T follicular helper cell (primary cell): ENCODE measurements at regions not wholly inside any gene's neighbourhood (a gene's known extent, or its start where the extent isn't known, plus 50 kb on each side); places are given as distances from the start of the nearest gene placed in this dataset.
"Not testable (repeated sequence)": the region's sequence is repeated elsewhere in the genome, so short reads cannot be mapped to it uniquely, and the experiment has no call there.

Experiments used
- DNase-seq: peaks from one replicate; pipeline ENCODE4 v3.0.0-alpha.2; 2020; ENCODE audit warnings: low read depth

DNA sequence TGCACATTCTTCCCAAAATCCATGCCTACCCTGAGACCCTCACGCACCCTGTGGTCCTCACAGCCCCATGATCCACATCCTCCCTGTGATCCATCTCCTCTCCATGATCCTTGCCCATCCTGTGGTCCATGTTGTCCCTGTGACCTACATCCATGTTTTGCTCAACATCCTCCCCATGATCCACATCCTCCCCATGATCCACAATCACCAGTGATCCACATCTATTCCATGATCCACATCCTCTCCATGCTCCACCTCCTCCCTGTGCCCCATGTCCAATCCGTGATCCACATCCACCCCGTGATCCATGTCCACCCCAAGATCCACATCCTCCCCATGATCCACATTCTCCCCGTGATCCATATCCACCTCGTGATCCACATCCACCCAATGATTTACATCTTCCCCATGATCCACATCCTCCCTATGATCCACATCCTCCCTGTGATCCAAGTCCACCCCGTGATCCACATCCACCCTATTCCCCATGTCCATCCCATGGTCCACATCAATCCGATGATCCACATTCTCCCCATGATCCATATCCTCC, 281.2 kb downstream of the MYCN start:
- no peak for DNase-seq

DNA sequence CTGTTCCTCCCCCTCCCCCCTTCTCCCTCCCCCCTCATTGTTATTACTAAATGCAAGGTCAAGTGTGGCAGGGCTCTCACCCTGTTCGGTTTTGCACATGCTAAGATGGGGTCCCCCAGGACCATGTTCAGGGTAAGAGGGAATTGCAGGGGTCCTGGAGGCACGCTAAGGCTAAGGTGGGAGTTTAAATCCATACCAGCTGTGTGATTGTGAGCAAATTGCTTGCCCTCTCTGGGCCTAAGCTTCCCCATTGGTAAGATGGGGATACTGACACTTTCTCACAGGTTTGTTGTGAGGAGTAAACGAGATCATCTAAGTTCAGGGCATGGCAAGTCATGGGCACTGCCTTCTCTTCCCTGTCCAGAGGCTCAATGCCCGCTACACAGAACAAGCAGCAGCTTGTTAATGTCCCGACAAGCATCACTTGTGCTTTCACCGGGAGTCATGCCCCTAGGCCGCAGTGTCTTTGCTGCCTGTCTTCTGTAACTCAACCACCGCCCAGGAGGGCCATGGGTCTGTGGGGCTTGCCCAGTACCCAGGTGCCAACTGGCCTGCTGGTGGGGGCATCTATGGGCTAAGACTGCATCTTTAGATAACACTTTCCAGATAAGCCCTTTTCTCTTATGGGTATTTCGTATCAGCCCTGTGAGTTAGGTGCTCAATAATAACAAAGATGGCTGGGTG, 279.1 kb downstream of the MYCN start:
- no peak for DNase-seq

DNA sequence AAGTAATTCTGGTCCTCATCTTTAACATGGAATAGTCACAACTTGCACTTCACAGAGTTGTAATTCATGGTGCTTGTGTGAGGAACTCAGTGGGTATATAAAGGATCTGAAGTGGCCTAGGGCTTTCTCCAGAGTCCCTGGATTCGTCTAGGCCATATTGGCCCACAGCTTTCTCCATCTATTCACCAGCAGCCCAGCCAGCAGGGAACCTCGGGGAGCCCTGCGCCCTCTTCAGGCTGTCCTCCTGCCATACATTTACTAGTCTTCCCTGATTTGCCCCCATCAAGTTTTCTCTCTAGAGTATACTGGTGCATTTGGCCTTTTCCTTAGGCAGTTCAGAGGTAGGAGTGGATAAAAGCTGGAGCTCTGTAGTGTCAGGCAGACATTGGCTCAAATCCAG, 278.3 kb downstream of the MYCN start:
- no peak for DNase-seq

DNA sequence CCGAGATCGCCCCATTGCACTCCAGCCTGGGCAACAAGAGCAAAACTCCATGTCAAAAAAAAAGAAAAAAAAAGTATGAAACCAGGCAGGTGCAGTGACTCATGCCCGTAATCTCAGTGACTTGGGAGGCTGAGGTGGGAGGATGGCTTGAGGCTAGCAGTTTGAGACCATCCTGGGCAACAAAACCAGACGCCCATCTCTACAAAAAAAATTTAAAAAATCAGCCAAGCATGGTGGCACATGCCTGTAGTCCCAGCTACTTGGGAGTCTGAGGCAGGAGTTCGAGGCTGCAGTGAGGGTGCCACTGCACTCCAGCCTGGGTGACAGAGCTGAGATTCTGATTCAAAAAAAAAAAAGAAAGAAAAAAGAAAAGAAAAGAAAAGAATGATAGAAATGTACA, 277.8 kb downstream of the MYCN start:
- DNase-seq: no peak

DNA sequence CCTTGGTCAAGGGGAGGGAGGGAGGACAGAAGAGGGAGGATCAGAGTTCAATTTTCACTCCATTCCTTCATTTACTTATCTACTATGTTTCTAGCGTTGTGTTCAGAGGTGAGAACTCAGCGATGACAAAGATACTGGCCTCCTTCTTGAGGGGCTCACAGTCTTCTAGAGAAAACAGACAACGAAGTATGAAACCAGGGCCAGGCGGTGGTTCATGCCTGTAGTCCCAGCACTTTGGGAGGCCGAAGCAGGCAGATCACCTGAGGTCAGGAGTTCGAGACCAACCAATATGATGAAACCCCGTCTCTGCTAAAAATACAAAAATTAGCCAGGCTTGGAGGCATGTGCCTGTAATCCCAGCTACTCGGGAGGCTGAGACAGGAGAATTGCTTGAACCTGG, 277.4 kb downstream of the MYCN start:
- not testable (repeated sequence) for DNase-seq

DNA sequence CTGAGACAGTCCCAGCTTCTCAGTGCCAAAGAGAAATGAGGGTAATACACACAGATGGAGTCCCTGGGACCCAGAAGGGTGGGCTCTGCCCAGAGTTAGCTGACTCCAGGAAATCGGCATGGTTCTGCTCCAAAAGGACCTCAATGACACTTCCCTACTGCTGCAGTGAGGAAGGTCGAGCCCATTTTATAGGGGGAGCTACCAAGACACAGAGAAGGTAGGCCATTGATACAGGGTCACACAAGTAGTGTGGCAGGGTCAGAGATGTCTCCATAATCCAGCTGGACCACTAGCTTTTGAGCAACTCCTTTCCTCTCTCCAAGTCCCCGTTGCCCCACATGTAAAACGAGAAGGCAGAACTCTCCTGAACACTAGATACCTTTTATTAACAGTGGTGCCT, 276.9 kb downstream of the MYCN start:
- no peak for DNase-seq

DNA sequence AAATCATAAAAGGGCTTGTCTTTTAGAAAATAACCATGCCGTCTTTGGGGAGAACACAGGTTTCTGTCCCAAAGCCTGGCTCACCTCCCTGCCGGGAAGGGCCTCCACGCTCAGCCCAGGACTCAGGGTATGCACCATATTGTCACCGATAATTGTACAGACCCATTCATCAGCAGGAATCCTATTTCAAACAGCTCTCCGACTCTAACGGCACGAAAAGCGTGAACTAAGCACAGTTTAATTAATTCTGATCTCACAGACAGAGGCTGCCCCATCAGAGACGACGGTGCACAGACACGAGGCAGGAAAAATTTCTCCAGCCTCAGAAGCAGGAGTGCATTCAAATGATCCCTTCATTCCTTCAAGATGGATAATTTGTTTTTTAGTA, 276.2 kb downstream of the MYCN start:
- DNase-seq: no peak

DNA sequence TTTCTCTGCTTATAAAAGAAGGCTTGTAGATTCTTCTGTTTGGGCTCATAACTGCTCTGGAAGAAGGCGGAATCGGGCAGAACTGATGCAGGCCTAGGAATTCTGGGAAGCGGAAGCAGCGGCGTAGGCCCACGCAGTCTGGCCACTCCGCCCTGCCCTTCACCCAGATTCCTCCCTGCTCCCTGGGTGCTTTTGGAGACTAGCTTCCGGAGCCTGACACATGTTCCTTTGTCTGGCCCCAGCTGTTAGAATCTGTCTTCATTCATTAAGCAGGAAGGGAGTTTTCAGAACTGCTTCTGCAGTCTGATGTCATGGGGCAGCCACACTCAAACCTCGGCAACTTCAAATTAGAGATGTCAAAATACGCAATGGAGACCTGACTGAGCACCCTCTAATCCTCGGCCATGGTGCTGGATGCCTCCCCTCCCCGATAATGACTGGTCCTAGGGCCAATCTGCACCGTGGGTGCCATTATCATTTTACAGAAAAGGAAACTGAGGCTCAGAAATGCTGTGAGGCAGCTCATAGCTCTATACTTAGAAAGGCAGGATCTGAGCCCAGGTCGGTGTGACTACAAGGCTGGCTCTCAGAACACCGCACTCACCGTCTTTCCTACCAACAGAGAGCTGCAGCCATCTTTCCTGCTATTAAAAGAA, 275.7 kb downstream of the MYCN start:
- DNase-seq: no peak

DNA sequence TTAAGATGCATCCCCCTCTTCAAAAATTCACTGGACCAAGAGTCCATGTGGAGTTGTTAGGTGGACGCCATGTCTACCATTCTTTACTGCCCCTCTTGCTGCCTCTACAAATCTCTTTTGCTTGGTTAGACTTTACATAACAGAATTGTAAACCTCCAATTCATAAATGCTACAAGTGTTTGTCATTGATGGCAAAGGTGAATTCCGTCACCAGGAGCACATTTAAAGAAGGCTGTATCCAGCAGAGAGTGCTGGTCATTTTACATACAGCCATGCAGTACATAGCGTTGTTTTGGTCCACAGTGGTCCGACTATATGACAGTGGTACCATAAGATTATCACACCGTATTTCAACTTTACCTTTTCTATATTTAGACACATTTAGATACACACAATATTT, 274.5 kb downstream of the MYCN start:
- no peak for DNase-seq

DNA sequence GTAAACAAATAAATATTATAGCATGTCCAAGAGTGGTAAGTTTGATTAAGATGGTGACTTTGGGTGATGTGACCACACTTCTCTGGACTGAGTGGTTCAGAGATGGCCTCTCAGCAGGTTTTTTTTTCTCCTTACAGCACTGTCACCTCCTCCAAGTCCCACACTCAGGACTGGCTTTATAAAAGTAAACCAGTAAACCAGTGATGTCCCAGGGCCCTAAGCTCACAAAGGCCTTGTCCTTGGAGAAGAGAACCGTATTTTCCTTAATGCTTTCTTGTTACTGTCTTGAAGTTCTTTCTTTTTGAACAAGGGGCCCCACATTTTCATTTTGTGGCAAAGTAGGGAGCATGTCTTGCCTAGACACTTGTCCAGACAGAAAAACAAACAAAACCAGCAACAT, 274.0 kb downstream of the MYCN start:
- no peak for DNase-seq

DNA sequence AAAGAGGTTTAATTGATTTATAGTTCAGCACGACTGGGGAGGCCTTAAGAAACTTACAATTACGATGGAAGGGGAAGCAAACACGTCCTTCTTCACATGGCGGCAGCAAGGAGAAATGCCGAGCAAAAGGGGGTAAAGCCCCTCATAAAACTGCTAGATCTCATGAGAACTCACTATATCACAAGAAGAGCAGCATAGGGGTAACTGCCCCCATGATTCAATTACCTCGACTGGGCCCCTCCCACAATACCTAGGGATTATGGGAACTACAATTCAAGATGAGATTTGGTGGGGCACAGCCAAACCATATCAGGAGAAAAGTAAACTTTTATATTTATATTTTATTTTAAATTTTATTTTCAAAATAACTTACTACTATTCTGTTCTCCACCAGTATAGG, 272.0 kb downstream of the MYCN start:
- no peak for DNase-seq

DNA sequence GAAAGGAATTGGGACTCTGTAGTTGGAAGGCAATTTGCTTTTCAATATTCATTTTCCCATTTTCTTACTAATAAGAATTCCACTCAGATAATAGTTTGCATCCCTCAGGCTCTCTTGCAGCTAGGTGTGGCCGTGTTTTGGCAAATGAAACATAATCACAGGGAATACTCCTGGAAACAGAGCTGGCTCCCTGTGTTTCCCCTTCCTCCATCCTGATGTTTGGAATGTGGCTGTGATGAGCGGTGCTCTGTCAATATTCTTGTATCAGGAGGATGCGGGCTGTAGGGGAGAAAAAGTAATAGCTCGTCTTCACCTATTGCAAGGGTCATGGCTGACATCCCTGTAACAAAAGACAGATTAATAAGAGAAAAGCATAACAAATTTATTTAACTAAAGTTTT, 271.0 kb downstream of the MYCN start:
- DNase-seq: no peak

DNA sequence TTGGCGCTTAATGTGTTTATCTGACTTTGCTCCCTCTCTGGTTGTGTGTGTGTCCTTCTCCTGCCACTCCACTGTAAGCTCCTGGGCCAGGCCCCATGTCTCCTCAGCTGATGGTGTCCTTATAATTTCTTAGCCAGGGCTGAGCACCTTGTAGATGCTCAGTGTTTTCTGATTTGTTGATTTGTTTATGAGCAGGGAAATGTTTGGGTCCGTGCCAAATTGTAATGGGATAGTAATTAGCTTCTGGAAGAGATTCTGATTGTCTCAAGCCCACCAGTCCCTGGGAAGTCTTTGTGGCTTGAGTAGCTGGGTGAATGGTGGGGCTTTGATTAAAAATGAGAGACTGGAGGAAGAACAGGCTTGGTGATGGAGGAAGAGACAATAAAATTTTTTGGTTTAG, 270.5 kb downstream of the MYCN start:
- no peak for DNase-seq

DNA sequence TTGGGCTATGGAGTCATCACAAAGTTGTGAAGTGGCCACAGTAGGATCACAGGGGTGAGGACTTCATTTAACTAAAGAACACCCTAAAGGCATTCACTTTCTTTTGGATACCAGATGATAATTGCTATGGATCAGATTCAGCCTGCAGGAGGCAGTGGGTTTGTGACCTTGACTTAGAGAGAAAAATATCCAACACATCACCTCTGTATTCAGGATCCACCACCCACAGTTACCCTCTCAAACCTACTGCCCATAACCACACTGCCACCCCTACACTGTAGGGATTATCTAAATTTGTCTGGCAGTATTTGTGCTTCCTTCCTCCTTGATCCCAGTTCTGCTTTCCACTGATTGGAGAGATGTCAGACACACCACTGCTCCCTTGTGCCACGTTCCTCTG, 269.4 kb downstream of the MYCN start:
- no peak for DNase-seq

DNA sequence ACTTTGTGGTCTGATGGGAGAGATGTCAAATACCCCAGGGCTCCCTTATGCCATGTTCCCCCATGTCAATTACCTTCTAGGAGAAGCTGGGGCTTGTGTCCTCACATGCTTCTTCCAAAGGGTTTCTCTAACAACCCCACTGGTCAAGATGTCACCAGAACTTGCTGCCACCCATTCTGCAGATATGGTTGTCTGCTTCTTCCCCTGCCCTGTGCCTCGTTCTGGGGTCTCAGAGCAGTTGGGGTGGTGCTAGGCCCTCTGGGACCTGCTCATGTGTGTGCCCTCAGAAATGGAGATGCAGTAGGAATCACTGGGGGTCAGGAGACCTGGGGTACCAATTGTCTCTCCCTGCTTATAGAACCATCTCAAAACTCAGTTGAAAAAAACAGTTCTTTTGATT, 268.6 kb downstream of the MYCN start:
- DNase-seq: no peak

DNA sequence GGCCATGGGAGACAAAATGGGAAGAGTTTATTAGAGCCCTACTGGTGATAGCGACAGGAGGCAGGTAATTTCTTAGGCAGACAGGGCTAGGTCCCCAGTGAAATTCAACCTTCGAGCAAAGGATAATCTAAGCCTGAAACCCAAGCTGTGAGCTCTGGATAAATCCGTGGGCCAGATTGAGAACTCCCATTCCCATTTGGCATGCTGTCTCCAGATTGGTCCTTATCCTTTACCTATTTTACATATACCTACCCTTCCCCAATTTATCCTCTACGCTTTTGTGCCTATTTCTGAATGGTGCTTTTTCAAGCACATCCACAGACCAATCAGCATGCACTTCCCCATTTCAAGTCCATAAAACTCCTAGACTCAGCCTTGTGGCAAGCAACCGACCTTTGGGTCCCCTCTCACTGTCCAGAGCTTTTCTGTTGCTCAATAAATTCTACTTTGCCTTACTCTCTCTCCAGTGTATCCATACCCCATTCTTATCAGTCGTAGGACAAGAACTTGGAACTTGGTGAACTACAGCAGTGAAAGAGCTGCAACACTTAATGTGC, 268.0 kb downstream of the MYCN start:
- no peak for DNase-seq

DNA sequence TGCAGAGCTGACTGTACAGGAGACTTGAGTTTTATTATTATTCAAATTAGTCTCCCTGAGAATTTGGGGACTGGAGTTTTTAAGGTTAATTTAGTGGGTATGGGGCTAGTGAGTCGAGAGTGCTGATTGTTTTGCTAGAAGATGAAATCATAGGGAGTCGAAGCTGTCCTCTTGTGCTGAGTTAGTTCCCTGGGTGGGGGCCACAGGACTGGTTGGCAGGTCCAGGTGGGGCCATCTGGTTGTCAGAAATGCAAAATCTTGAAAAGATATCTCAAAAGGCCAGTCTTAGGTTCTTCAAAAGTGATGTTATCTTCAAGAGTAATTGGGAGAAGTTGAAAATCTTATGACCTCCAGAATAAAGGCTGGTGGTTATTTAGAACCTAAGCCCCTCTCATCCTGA, 267.3 kb downstream of the MYCN start:
- no peak for DNase-seq

DNA sequence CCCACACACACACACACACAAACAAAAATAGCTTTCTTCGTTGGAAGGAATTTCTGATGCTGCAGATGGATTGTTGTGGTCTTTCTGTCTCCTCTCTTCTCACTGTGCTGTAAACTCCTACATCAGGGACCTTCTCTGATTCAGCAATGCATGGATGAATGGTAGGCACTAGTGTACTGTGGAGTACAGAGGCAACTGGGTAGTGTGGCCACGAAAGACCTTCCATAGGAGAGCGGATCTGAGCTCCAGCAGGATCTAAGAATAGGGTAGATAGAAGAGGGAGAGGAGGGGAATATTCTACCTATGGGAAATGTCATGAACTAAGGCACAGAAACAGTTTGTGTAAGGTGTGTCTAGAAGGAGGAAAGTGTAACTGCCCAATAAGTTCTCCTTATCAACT, 266.8 kb downstream of the MYCN start:
- DNase-seq: no peak

DNA sequence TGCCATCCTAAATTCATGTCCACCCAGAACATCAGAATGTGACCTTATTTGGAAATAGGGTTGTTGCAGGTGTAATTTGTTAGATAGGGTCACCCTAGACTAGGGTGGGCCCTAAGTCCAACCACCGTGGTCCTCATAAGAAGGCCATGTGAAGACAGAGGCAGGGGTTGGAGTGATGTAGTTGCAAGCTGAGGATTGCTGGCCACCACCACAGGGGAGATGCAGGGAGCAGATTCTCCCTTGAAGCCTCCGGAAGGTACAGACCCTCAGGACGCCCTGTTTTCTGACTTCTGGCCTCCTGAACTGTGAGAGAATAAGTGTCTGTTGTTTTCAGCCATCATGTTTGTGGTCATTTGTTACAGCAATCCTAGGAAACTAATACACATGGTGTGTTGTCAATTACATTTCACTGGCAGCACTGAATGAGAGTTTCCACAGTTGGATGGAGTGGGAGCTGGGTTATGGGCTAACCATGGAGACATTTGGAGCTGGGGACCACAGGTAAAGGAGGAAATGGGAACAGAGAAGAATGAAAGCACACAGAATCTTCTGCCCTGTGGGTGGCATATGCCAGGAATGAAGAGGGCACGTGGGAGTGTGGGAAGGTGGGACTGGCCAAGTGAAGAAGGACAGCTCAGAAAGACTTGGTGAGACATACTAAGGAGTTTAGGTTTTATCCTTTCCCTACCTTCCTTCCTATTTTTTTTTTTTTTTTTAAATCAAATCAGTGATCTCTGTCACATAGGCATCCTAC, 266.0 kb downstream of the MYCN start:
- no peak for DNase-seq

DNA sequence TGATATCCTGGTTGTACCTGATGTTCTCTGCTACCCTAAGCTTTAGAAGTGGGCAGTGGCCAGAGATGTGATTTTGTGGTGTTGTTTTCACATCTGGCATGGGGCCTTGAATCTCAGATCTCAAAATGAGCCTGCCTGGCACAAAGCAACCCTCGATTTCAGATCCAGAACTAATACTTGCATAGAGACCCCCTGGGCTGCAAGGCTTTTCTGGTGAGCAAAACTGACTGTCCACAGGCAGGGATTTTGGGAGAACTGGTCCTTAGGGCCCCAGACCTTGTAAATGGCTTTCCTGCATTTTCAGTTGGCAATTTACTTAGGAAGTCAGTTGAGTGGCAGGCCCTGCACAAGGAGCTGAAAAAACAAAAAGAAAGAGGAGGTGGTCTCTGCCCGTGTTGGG, 265.3 kb downstream of the MYCN start:
- no peak for DNase-seq

DNA sequence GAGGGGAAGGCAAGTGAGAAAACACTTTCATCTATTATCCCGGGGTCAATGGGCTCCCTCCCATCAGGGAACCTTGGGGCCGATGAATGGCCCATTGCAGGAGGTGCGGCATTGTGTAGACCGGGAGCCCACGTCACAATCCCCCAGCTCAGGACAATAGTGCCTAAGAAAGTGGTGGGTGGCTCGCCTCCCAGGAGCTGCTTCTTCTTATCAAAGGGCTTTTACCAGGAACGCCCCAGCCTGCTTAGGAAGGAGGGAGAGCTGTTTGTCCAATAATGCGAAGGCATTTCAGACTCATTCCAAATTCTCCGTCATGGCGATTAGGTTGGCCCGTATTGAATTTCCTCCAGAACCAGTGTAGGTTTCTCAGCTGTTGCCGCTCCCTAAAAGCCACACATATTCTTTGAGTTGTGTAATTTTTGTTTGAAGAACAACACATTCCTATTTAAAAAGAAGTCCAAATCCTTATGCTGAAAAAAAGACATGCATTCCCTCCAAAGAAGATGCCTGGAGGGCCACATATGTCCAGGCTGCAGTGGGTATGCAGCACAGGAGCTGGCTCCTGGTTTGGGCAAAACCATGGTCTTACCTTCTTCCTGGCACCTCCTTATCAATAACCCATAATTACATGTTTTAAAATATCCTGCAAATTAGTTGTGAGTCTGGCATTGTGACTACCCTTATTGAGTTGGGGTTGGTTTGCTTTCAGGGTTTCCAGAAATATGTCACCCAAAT, 264.7 kb downstream of the MYCN start:
- no peak for DNase-seq

DNA sequence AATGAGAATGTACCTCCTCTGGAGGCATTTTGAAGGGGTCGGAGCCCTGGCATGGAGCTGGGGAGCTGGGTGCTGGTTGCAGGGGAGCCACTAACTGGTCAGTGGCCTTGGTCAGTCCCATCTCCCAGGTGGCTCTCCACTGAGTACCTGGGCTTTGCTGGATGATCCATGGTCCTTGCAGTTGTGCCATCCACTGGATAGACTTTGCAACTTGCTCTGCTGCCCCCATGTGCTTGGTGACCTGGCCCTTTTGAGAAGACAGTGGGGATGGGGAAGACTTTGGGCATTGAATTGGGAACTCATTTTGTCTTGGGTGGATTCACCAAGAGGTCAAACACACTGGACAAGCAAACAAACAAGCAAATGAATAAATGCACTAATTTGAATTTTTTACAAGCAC, 263.9 kb downstream of the MYCN start:
- DNase-seq: no peak
